ENCODE measurements at regions not wholly inside any gene's neighbourhood (a gene's known extent, or its start where the extent isn't known, plus 50 kb on each side); places are given as distances from the start of the nearest gene placed in this dataset.
A peak's percentile ranks its signal among the peaks of the same experiment; 100 is the strongest.

DNA sequence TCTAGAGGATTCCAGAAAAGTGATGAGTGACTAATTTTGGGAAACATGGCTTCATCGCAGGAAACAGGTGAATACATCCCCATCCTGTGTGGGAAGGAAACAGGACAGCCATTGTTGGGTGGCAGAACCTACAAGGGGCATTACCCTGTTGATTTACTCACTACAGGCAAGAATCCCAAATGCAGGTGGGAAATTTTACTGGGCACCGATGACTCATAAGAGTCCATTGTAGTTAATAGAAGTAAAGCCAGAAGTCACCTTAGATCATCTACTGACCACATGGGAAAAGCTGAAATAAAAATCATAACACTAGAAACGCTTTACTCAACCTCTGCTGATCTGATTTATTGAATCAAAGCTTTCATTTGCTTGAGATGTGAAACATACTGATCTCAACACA is 136.4 kb downstream of the TRIML1 start:
- TF ChIP-seq, protein P1, sequence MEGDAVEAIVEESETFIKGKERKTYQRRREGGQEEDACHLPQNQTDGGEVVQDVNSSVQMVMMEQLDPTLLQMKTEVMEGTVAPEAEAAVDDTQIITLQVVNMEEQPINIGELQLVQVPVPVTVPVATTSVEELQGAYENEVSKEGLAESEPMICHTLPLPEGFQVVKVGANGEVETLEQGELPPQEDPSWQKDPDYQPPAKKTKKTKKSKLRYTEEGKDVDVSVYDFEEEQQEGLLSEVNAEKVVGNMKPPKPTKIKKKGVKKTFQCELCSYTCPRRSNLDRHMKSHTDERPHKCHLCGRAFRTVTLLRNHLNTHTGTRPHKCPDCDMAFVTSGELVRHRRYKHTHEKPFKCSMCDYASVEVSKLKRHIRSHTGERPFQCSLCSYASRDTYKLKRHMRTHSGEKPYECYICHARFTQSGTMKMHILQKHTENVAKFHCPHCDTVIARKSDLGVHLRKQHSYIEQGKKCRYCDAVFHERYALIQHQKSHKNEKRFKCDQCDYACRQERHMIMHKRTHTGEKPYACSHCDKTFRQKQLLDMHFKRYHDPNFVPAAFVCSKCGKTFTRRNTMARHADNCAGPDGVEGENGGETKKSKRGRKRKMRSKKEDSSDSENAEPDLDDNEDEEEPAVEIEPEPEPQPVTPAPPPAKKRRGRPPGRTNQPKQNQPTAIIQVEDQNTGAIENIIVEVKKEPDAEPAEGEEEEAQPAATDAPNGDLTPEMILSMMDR (IDR thresholded peaks at IDR 0.05; ENCODE audit: control insufficient read depth, insufficient read depth, low read depth, low read length, missing control alignments): no peak
- no peak for DNase-seq (ENCODE audit: low read depth)
- no peak overlapping the region for H3K4me3 ChIP-seq (ENCODE audit: control insufficient read depth, low read depth, low read length)

DNA sequence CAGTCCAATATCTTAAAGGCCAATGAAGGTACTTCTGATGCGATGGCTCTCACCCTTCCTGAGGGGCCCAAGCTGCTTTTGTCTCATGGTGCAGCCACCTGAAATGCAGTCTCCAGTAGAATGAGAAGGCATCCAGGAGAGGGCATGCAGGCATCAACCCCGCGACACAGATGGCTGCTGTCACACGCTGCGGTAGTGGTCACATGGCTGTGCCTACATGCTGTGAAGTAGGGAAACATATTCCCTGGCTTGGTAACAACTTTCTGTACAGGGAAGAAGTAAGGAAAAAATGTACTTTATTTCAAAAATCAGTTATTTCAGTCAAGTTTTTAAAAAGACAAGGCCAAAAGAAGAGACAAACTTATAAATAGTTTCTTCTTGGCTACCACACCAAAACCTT is 139.9 kb downstream of the TRIML1 start:
- TF ChIP-seq, protein P1 (IDR thresholded peaks at IDR 0.05; ENCODE audit: control insufficient read depth, insufficient read depth, low read depth, low read length, missing control alignments): no peak
- no peak overlapping the region for H3K4me3 ChIP-seq (ENCODE audit: control insufficient read depth, low read depth, low read length)
- DNase-seq (ENCODE audit: low read depth): no peak

DNA sequence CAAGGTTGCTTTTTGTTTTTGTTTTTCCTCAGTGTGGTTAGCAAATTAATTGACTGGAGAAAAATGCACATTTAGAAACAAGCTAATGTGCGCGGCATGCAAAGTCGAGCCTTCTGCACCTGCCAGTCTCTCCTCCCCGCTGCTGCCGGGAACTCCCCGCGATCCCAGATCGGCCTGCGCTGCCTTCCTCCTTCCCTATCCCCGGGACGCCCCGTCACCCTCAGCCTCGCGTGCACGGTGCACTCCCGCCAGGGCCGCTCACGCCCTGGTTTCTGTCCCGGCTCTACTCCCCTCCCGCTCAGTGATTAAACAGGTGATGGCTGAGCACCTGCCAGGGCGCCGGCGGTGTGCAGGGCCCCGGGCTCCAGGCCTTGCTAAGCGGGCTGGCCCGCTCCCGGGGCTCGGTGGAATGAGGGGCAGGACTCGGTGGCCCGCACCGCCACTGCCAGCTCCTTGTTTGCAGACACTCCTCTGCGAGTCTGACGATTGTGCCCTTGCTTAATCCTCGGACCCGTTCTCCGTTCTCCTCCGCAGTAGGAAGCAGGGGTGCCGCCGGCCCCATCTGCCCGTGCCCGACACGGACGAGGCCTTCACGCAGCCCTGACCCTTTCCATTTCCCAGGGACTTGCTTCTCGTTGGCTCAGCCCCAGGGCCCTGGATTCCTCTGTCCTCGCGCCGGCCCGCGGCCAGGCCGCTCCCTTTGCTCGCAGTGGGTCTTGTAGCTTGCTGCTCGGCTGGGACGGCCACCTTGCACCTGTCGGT is 143.4 kb downstream of the TRIML1 start:
- TF ChIP-seq, protein P1 (IDR thresholded peaks at IDR 0.05; ENCODE audit: control insufficient read depth, insufficient read depth, low read depth, low read length, missing control alignments): no peak
- peak overlapping the region; percentile 15 for H3K4me3 ChIP-seq (ENCODE audit: control insufficient read depth, low read depth, low read length)
- DNase-seq (ENCODE audit: low read depth): no peak

DNA sequence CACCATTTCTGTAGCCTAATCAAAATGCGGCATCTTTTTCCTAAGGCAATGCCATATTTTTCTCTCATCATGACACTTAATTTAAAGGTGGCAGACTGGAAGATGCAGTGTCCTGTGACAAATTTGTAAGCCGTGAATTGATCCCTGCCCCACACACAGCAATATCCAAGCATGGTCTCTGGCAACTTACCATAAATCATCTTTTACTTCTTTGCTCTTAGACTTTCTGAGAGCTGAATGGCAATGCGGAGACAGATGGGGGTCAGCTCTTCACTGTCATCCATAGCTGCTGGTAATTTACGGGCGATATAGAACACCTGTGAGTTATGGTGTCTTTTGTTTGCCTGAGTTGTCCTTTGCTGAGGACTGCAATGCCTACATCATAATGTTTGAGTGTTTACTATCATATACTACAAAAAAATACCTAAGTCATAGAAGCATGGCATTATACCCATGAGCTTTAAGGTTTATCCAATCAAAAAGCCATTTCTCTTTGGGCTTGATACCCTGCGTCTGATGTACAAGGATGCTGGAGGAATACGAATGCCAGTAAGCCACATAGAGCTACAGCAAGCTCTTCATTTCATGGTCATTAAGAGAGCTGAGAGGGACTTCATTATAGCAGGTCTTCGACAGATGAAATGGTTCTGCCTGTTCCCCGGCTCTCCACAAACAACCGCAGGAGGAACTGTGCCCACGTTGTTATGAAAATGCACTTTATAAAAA is 148.1 kb downstream of the TRIML1 start:
- no peak overlapping the region for H3K4me3 ChIP-seq (ENCODE audit: control insufficient read depth, low read depth, low read length)
- TF ChIP-seq, protein P1 (IDR thresholded peaks at IDR 0.05; ENCODE audit: control insufficient read depth, insufficient read depth, low read depth, low read length, missing control alignments): no peak
- DNase-seq (ENCODE audit: low read depth): no peak

DNA sequence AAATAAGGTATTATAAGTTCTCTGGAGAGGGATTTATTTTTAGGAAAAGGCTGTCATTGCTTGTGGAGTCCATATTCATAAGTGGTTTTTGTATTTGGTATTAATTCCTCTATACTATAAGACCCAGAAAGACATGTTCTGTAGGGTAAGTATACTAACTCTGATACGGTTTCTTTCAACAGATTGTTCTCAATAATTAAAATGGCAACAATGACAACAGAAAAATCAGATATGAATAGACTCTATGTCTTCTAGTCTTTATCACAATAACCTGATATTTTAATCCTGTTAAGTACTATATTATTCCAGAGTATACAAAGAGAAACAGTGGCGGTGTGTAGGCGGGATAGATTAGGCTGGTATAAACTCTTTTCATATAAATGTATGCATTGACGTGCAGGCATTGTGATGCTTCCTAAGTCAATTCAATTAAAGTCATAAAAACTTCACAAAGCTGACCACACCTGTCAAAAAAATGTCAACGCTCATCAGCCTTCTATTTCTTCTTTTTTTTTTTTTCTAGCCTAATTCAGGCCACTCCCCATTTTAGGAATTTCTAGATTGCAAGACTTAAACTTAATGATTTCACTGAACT is 150.4 kb downstream of the TRIML1 start:
- DNase-seq (ENCODE audit: low read depth): no peak
- TF ChIP-seq, protein P1 (IDR thresholded peaks at IDR 0.05; ENCODE audit: control insufficient read depth, insufficient read depth, low read depth, low read length, missing control alignments): no peak
- H3K4me3 ChIP-seq (ENCODE audit: control insufficient read depth, low read depth, low read length): no peak overlapping the region

DNA sequence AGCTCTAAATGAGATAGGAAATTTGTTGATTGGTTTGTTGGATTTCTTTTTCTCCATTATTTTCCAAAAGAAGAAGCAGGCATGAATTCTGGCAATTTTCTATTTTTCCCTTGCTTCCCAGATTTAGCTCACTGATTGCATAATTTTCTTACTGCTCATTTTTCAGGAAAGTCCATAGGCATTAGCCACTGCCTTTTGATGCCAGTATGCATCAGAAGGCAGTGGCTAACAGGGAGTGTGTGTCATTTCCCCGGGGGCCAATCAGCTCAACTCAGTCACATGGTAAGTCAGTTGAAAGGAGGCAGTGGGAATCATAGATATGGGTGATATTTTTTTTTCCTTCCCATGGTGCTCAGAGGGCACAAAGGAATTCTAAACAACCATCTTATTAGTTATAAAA is 156.7 kb downstream of the TRIML1 start:
- TF ChIP-seq, protein P1 (IDR thresholded peaks at IDR 0.05; ENCODE audit: control insufficient read depth, insufficient read depth, low read depth, low read length, missing control alignments): no peak
- DNase-seq (ENCODE audit: low read depth): no peak
- no peak overlapping the region for H3K4me3 ChIP-seq (ENCODE audit: control insufficient read depth, low read depth, low read length)

All from AG09309 (cell line).